WTC11 (cell line): ENCODE measurements at regions not wholly inside any gene's neighbourhood (a gene's known extent, or its start where the extent isn't known, plus 50 kb on each side); places are given as distances from the start of the nearest gene placed in this dataset.
"Not testable (repeated sequence)": the region's sequence is repeated elsewhere in the genome, so short reads cannot be mapped to it uniquely, and the experiment has no call there.

Experiments
- ATAC-seq: fragments of 200-7000 bp; cut with Tn5 transposase; 2 replicates; pipeline ENCODE4 v1.10.0; 2021; ENCODE audit warnings: mild to moderate bottlenecking, moderate library complexity
- CTCF ChIA-PET: fragments of 300-600 bp; sonication (Branson Sonifier 250); formaldehyde crosslinking; loops from one replicate; lab custom pipeline; 2021; ENCODE audit warnings: antibody characterized with exemption; lab: Charles Lee
- POLR2A ChIA-PET: fragments of 350-600 bp; sonication (Branson Sonifier 250); formaldehyde crosslinking; loops from one replicate; lab custom pipeline; 2021; ENCODE audit warnings: antibody characterized with exemption; lab: Charles Lee
- DNase-seq: peaks from one replicate; pipeline ENCODE4 v3.0.0; 2021; ENCODE audit warnings: low spot score
- H3K27ac Mint-ChIP-seq: 2 replicates; pipeline ENCODE4 v1.8.0; 2021; ENCODE audit warnings: mixed read lengths
- H3K27me3 Mint-ChIP-seq: 2 replicates; pipeline ENCODE4 v1.8.0; 2021; ENCODE audit warnings: low read depth, mild to moderate bottlenecking, moderate library complexity, mixed read lengths
- H3K36me3 Mint-ChIP-seq: 2 replicates; pipeline ENCODE4 v1.8.0; 2021; ENCODE audit warnings: mixed read lengths
- H3K4me1 Mint-ChIP-seq: 2 replicates; pipeline ENCODE4 v1.8.0; 2022; ENCODE audit warnings: mixed read lengths
- H3K4me3 Mint-ChIP-seq: 2 replicates; pipeline ENCODE4 v1.8.0; 2021; ENCODE audit warnings: mild to moderate bottlenecking, moderate library complexity, mixed read lengths
- H3K9me3 Mint-ChIP-seq: 2 replicates; pipeline ENCODE4 v1.8.0; 2021; ENCODE audit warnings: mixed read lengths
- CREB1 ChIP-seq: sonication (generic); formaldehyde crosslinking; IDR thresholded peaks from 2 replicates; pipeline ENCODE4 v1.8.0; 2023; ENCODE audit warnings: mild to moderate bottlenecking, missing genetic modification reagents
- IRF2 ChIP-seq: sonication (generic); formaldehyde crosslinking; IDR thresholded peaks from 2 replicates; pipeline ENCODE4 v1.8.0; 2022; ENCODE audit warnings: low read depth, missing genetic modification reagents, borderline replicate concordance
- OVOL2 ChIP-seq: fragments of 250-450 bp; sonication (Bioruptor Pico); IDR thresholded peaks from 2 replicates; pipeline ENCODE4 v1.9.0; 2021; ENCODE audit warnings: mild to moderate bottlenecking, borderline replicate concordance
- RORB ChIP-seq: fragments of 250-450 bp; sonication (Bioruptor Pico); IDR thresholded peaks from 2 replicates; pipeline ENCODE4 v1.9.0; 2021; ENCODE audit warnings: mild to moderate bottlenecking
- ZNF263 ChIP-seq: sonication (generic); formaldehyde crosslinking; IDR thresholded peaks from 2 replicates; pipeline ENCODE4 v1.8.1; 2022; ENCODE audit warnings: low read depth, mild to moderate bottlenecking, moderate library complexity, missing genetic modification reagents
- ZNF423 ChIP-seq: fragments of 250-450 bp; sonication (Bioruptor Pico); IDR thresholded peaks from 2 replicates; pipeline ENCODE4 v2.1.2; 2022; ENCODE audit warnings: mild to moderate bottlenecking, moderate library complexity
- TF ChIP-seq, protein P1 (sequence below): sonication (generic); formaldehyde crosslinking; IDR thresholded peaks from 2 replicates; pipeline ENCODE4 v1.8.1; 2022; ENCODE audit warnings: missing genetic modification reagents, borderline replicate concordance
- TF ChIP-seq, protein P2 (sequence below): sonication (generic); formaldehyde crosslinking; IDR thresholded peaks from 2 replicates; pipeline ENCODE4 v1.8.0; 2023; ENCODE audit warnings: missing genetic modification reagents
- TF ChIP-seq, protein P3 (sequence below): sonication (generic); formaldehyde crosslinking; IDR thresholded peaks from 2 replicates; pipeline ENCODE4 v1.8.1; 2023; ENCODE audit warnings: mild to moderate bottlenecking, missing genetic modification reagents, borderline replicate concordance
- TF ChIP-seq, protein P4 (sequence below): sonication (generic); formaldehyde crosslinking; IDR thresholded peaks from 2 replicates; pipeline ENCODE4 v1.8.1; 2022; ENCODE audit warnings: mild to moderate bottlenecking, moderate library complexity, missing genetic modification reagents
- TF ChIP-seq, protein P5 (sequence below): sonication (generic); formaldehyde crosslinking; IDR thresholded peaks from 2 replicates; pipeline ENCODE4 v1.8.1; 2022; ENCODE audit warnings: mild to moderate bottlenecking, missing genetic modification reagents, moderate library complexity, borderline replicate concordance
- TF ChIP-seq, protein P6 (sequence below): sonication (generic); formaldehyde crosslinking; IDR thresholded peaks from 2 replicates; pipeline ENCODE4 v1.8.0; 2023; ENCODE audit warnings: mild to moderate bottlenecking, missing genetic modification reagents
- TF ChIP-seq, protein P7 (sequence below): sonication (generic); formaldehyde crosslinking; IDR thresholded peaks from 2 replicates; pipeline ENCODE4 v1.8.1; 2023; ENCODE audit warnings: mild to moderate bottlenecking, missing genetic modification reagents, moderate library complexity
- TF ChIP-seq, protein P8 (sequence below): sonication (generic); formaldehyde crosslinking; IDR thresholded peaks from 2 replicates; pipeline ENCODE4 v1.8.1; 2023; ENCODE audit warnings: mild to moderate bottlenecking, missing genetic modification reagents

DNA sequence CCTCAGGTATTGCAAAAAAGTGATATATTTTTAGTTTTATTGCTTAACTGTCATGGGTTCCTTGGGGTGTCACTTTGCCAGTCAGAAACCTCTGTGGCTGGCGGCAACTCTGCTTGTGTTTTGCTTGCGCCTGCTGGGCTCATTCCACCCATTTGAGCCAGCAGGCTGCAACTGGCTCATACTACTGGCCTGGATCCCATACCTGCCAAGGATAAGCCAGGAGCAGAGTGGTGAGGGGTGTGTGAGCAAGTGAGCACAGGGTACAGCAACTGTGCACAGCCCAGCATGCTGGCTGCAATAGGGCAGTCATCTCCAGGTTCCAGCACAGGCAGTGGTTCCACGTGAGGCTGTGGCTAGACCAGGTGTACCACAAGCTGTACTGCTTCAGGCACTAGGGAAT is 687.5 kb downstream of the NYAP2 start (continued):
- TF ChIP-seq, protein P1, sequence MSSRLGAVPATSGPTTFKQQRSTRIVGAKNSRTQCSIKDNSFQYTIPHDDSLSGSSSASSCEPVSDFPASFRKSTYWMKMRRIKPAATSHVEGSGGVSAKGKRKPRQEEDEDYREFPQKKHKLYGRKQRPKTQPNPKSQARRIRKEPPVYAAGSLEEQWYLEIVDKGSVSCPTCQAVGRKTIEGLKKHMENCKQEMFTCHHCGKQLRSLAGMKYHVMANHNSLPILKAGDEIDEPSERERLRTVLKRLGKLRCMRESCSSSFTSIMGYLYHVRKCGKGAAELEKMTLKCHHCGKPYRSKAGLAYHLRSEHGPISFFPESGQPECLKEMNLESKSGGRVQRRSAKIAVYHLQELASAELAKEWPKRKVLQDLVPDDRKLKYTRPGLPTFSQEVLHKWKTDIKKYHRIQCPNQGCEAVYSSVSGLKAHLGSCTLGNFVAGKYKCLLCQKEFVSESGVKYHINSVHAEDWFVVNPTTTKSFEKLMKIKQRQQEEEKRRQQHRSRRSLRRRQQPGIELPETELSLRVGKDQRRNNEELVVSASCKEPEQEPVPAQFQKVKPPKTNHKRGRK (CRISPR knock-in tag): no peak
- TF ChIP-seq, protein P2, sequence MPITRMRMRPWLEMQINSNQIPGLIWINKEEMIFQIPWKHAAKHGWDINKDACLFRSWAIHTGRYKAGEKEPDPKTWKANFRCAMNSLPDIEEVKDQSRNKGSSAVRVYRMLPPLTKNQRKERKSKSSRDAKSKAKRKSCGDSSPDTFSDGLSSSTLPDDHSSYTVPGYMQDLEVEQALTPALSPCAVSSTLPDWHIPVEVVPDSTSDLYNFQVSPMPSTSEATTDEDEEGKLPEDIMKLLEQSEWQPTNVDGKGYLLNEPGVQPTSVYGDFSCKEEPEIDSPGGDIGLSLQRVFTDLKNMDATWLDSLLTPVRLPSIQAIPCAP (CRISPR knock-in tag): no peak
- no peak for TF ChIP-seq IRF2

DNA sequence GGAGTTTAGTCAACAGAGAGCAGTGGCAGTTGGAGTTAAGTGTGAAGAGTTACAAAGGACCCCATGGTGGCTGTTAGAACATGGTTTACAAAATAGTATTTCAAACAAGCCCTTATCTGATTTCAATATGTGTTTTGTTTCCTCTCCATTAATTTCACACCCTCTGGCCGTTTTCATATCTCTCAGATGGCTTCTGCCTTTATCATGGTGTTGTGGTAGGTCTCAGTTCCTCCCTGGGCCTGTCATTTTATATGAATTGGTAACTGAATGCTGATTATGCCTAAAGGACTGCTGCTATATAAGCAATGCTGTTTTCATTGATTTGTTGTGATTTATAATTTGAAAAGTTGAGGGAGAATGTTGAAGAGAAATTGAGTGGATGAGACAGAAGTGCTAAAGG is 686.7 kb downstream of the NYAP2 start:
- ChIA-PET CTCF (no interaction called here), POLR2A (no interaction called here)
- H3K36me3 Mint-ChIP-seq: peaks cover 24% of the 10 kb centered on the region
- no peak for DNase-seq
- no peaks in the 10 kb centered on the region for H3K4me1 Mint-ChIP-seq
- peaks cover 36% of the 10 kb centered on the region for H3K9me3 Mint-ChIP-seq
- H3K27ac Mint-ChIP-seq: no peak overlapping the region
- TF ChIP-seq, protein P3, sequence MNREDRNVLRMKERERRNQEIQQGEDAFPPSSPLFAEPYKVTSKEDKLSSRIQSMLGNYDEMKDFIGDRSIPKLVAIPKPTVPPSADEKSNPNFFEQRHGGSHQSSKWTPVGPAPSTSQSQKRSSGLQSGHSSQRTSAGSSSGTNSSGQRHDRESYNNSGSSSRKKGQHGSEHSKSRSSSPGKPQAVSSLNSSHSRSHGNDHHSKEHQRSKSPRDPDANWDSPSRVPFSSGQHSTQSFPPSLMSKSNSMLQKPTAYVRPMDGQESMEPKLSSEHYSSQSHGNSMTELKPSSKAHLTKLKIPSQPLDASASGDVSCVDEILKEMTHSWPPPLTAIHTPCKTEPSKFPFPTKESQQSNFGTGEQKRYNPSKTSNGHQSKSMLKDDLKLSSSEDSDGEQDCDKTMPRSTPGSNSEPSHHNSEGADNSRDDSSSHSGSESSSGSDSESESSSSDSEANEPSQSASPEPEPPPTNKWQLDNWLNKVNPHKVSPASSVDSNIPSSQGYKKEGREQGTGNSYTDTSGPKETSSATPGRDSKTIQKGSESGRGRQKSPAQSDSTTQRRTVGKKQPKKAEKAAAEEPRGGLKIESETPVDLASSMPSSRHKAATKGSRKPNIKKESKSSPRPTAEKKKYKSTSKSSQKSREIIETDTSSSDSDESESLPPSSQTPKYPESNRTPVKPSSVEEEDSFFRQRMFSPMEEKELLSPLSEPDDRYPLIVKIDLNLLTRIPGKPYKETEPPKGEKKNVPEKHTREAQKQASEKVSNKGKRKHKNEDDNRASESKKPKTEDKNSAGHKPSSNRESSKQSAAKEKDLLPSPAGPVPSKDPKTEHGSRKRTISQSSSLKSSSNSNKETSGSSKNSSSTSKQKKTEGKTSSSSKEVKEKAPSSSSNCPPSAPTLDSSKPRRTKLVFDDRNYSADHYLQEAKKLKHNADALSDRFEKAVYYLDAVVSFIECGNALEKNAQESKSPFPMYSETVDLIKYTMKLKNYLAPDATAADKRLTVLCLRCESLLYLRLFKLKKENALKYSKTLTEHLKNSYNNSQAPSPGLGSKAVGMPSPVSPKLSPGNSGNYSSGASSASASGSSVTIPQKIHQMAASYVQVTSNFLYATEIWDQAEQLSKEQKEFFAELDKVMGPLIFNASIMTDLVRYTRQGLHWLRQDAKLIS (CRISPR knock-in tag): no peak
- TF ChIP-seq, protein P4, sequence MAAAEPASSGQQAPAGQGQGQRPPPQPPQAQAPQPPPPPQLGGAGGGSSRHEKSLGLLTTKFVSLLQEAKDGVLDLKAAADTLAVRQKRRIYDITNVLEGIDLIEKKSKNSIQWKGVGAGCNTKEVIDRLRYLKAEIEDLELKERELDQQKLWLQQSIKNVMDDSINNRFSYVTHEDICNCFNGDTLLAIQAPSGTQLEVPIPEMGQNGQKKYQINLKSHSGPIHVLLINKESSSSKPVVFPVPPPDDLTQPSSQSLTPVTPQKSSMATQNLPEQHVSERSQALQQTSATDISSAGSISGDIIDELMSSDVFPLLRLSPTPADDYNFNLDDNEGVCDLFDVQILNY (CRISPR knock-in tag): no peak
- TF ChIP-seq, protein P5, sequence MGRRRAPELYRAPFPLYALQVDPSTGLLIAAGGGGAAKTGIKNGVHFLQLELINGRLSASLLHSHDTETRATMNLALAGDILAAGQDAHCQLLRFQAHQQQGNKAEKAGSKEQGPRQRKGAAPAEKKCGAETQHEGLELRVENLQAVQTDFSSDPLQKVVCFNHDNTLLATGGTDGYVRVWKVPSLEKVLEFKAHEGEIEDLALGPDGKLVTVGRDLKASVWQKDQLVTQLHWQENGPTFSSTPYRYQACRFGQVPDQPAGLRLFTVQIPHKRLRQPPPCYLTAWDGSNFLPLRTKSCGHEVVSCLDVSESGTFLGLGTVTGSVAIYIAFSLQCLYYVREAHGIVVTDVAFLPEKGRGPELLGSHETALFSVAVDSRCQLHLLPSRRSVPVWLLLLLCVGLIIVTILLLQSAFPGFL (CRISPR knock-in tag): no peak
- TF ChIP-seq, protein P2 (CRISPR knock-in tag): no peak
- TF ChIP-seq, protein P6, sequence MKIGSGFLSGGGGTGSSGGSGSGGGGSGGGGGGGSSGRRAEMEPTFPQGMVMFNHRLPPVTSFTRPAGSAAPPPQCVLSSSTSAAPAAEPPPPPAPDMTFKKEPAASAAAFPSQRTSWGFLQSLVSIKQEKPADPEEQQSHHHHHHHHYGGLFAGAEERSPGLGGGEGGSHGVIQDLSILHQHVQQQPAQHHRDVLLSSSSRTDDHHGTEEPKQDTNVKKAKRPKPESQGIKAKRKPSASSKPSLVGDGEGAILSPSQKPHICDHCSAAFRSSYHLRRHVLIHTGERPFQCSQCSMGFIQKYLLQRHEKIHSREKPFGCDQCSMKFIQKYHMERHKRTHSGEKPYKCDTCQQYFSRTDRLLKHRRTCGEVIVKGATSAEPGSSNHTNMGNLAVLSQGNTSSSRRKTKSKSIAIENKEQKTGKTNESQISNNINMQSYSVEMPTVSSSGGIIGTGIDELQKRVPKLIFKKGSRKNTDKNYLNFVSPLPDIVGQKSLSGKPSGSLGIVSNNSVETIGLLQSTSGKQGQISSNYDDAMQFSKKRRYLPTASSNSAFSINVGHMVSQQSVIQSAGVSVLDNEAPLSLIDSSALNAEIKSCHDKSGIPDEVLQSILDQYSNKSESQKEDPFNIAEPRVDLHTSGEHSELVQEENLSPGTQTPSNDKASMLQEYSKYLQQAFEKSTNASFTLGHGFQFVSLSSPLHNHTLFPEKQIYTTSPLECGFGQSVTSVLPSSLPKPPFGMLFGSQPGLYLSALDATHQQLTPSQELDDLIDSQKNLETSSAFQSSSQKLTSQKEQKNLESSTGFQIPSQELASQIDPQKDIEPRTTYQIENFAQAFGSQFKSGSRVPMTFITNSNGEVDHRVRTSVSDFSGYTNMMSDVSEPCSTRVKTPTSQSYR (CRISPR knock-in tag): no peak
- no peak for TF ChIP-seq OVOL2
- TF ChIP-seq, protein P7, sequence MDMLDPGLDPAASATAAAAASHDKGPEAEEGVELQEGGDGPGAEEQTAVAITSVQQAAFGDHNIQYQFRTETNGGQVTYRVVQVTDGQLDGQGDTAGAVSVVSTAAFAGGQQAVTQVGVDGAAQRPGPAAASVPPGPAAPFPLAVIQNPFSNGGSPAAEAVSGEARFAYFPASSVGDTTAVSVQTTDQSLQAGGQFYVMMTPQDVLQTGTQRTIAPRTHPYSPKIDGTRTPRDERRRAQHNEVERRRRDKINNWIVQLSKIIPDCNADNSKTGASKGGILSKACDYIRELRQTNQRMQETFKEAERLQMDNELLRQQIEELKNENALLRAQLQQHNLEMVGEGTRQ: no peak
- TF ChIP-seq RORB (CRISPR knock-in tag): no peak
- no peak for TF ChIP-seq CREB1 (CRISPR knock-in tag)
- no peak for TF ChIP-seq ZNF423
- TF ChIP-seq, protein P8, sequence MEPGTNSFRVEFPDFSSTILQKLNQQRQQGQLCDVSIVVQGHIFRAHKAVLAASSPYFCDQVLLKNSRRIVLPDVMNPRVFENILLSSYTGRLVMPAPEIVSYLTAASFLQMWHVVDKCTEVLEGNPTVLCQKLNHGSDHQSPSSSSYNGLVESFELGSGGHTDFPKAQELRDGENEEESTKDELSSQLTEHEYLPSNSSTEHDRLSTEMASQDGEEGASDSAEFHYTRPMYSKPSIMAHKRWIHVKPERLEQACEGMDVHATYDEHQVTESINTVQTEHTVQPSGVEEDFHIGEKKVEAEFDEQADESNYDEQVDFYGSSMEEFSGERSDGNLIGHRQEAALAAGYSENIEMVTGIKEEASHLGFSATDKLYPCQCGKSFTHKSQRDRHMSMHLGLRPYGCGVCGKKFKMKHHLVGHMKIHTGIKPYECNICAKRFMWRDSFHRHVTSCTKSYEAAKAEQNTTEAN (CRISPR knock-in tag): no peak
- no peak for TF ChIP-seq ZNF263 (CRISPR knock-in tag)
- no peak overlapping the region for H3K4me3 Mint-ChIP-seq
- ATAC-seq: no peak
- H3K27me3 Mint-ChIP-seq: no peaks in the 10 kb centered on the region; the same call in 1 of the 2 replicates

DNA sequence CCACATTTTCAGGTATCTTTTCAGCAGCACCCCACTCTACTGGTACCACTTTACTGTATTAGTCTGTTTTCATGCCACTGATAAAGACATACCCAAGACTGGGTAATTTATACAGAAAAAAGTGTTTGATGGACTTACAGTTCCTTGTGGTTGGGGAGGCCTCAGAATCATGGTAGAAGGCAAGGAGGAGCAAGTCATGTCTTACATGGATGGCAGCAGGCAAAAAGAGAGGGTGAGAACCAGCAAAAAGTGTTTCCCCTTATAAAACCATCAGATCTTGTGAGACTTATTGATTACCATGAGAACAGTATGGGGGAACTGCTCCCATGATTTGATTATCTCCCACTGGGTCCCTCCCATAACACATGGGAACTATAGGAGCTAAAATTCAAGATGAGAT is 685.9 kb downstream of the NYAP2 start:
- DNase-seq, H3K4me3 Mint-ChIP-seq, ATAC-seq, H3K4me1 Mint-ChIP-seq, POLR2A ChIA-PET, CTCF ChIA-PET, H3K27me3 Mint-ChIP-seq, H3K27ac Mint-ChIP-seq: not testable (repeated sequence)
- H3K9me3 Mint-ChIP-seq: peaks cover 36% of the 10 kb centered on the region
- H3K36me3 Mint-ChIP-seq: peaks cover 24% of the 10 kb centered on the region
